ENCODE measurements at regions not wholly inside any gene's neighbourhood (a gene's known extent, or its start where the extent isn't known, plus 50 kb on each side); places are given as distances from the start of the nearest gene placed in this dataset.

- Histone ChIP-seq H3K79me2 (ENCODE audit: control insufficient read depth, insufficient read depth, low read length, poor library complexity) (no peaks in the 10 kb centered on the region), H3K79me1 (ENCODE audit: low read length) (no peaks in the 10 kb centered on the region), H3K4me3 (ENCODE audit: low read depth, low read length) (no peak overlapping the region), H3K9me3 (ENCODE audit: insufficient read depth, low read depth, low read length) (no peaks in the 10 kb centered on the region), H2AFZ (ENCODE audit: insufficient read depth, low read length, poor library complexity) (no peak overlapping the region), H3K4me1 (ENCODE audit: control insufficient read depth in 1 of 2, insufficient read depth in 2 of 2, low read length in 2 of 2) (no peaks in the 10 kb centered on the region), H3K27me3 (ENCODE audit: insufficient read depth, low read length) (no peaks in the 10 kb centered on the region), H3K23ac (ENCODE audit: low read length) (no peak overlapping the region), H3K4ac (ENCODE audit: low read depth, low read length) (no peak overlapping the region), H2BK5ac (ENCODE audit: low read depth, low read length, poor library complexity) (no peak overlapping the region), H2AK5ac (ENCODE audit: low read length) (no peak overlapping the region), H3K18ac (ENCODE audit: low read length) (no peak overlapping the region), H3K9ac (ENCODE audit: low read length) (no peak overlapping the region), H2BK12ac (ENCODE audit: low read length) (no peak overlapping the region), H4K8ac (ENCODE audit: low read depth, low read length) (no peak overlapping the region), H4K91ac (ENCODE audit: low read depth, low read length) (no peak overlapping the region), H3K4me2 (ENCODE audit: low read length) (no peak overlapping the region), H3K27ac (ENCODE audit: low read depth, low read length) (no peak overlapping the region), H3K36me3 (ENCODE audit: control insufficient read depth in 1 of 2, insufficient read depth in 2 of 2, low read length in 2 of 2) (no peaks in the 10 kb centered on the region), H4K12ac (ENCODE audit: low read depth, low read length) (no peak overlapping the region), H3K14ac (ENCODE audit: low read length) (no peak overlapping the region), H2BK120ac (ENCODE audit: insufficient read depth, low read length, poor library complexity) (no peak overlapping the region)
- DNase-seq: no peak
- WGBS (ENCODE audit: extremely low coverage, insufficient coverage, insufficient read length): no CpG with 5 or more reads among the region's 3 CpGs
Observed at GRCh38 chr14:28875934-28876571, 109.5 kb downstream of the FOXG1 start.

- Histone ChIP-seq H3K4me1 (ENCODE audit: control insufficient read depth in 1 of 2, insufficient read depth in 2 of 2, low read length in 2 of 2) (no peaks in the 10 kb centered on the region), H3K4me3 (ENCODE audit: low read depth, low read length) (no peak overlapping the region)
Observed at GRCh38 chr14:28876572-28876945, 110.0 kb downstream of the FOXG1 start.

GRCh38 chr14:28877923-28878322 lies 111.3 kb downstream of the FOXG1 start:
- no peak overlapping the region for H3K9ac ChIP-seq (ENCODE audit: low read length)
- no peaks in the 10 kb centered on the region for H3K79me2 ChIP-seq (ENCODE audit: control insufficient read depth, insufficient read depth, low read length, poor library complexity)
- H3K18ac ChIP-seq (ENCODE audit: low read length): no peak overlapping the region
- H3K4ac ChIP-seq (ENCODE audit: low read depth, low read length): no peak overlapping the region
- H2AFZ ChIP-seq (ENCODE audit: insufficient read depth, low read length, poor library complexity): no peak overlapping the region
- no peak overlapping the region for H2BK120ac ChIP-seq (ENCODE audit: insufficient read depth, low read length, poor library complexity)
- no peak overlapping the region for H4K12ac ChIP-seq (ENCODE audit: low read depth, low read length)
- H2BK12ac ChIP-seq (ENCODE audit: low read length): no peak overlapping the region
- no peak overlapping the region for H3K4me2 ChIP-seq (ENCODE audit: low read length)
- no peaks in the 10 kb centered on the region for H3K4me1 ChIP-seq (ENCODE audit: control insufficient read depth in 1 of 2, insufficient read depth in 2 of 2, low read length in 2 of 2)
- no peak overlapping the region for H2BK5ac ChIP-seq (ENCODE audit: low read depth, low read length, poor library complexity)
- H3K4me3 ChIP-seq (ENCODE audit: low read depth, low read length): no peak overlapping the region
- no peaks in the 10 kb centered on the region for H3K79me1 ChIP-seq (ENCODE audit: low read length)
- H3K14ac ChIP-seq (ENCODE audit: low read length): no peak overlapping the region
- no peak overlapping the region for H4K8ac ChIP-seq (ENCODE audit: low read depth, low read length)
- no peak overlapping the region for H3K27ac ChIP-seq (ENCODE audit: low read depth, low read length)
- no peak overlapping the region for H3K23ac ChIP-seq (ENCODE audit: low read length)
- no peak overlapping the region for H2AK5ac ChIP-seq (ENCODE audit: low read length)
- no peaks in the 10 kb centered on the region for H3K36me3 ChIP-seq (ENCODE audit: control insufficient read depth in 1 of 2, insufficient read depth in 2 of 2, low read length in 2 of 2)
- H3K9me3 ChIP-seq (ENCODE audit: insufficient read depth, low read depth, low read length): no peaks in the 10 kb centered on the region
- H4K91ac ChIP-seq (ENCODE audit: low read depth, low read length): no peak overlapping the region
- H3K27me3 ChIP-seq (ENCODE audit: insufficient read depth, low read length): no peaks in the 10 kb centered on the region
- no peak for DNase-seq

More at GRCh38 chr14:28876572-28876945, 110.0 kb downstream of the FOXG1 start:
- no peak overlapping the region for H4K91ac ChIP-seq (ENCODE audit: low read depth, low read length)
- H2AK5ac ChIP-seq (ENCODE audit: low read length): no peak overlapping the region
- H3K36me3 ChIP-seq (ENCODE audit: control insufficient read depth in 1 of 2, insufficient read depth in 2 of 2, low read length in 2 of 2): no peaks in the 10 kb centered on the region
- no peak overlapping the region for H2BK12ac ChIP-seq (ENCODE audit: low read length)
- H3K79me2 ChIP-seq (ENCODE audit: control insufficient read depth, insufficient read depth, low read length, poor library complexity): no peaks in the 10 kb centered on the region
- no peak overlapping the region for H3K4ac ChIP-seq (ENCODE audit: low read depth, low read length)
- H4K8ac ChIP-seq (ENCODE audit: low read depth, low read length): no peak overlapping the region
- H3K79me1 ChIP-seq (ENCODE audit: low read length): no peaks in the 10 kb centered on the region
- WGBS (ENCODE audit: extremely low coverage, insufficient coverage, insufficient read length): no CpG with 5 or more reads among the region's 4 CpGs
- no peak overlapping the region for H2AFZ ChIP-seq (ENCODE audit: insufficient read depth, low read length, poor library complexity)
- H2BK120ac ChIP-seq (ENCODE audit: insufficient read depth, low read length, poor library complexity): no peak overlapping the region
- no peak overlapping the region for H3K9ac ChIP-seq (ENCODE audit: low read length)
- no peak overlapping the region for H2BK5ac ChIP-seq (ENCODE audit: low read depth, low read length, poor library complexity)
- no peak for DNase-seq
- H3K27ac ChIP-seq (ENCODE audit: low read depth, low read length): no peak overlapping the region
- H3K4me2 ChIP-seq (ENCODE audit: low read length): no peak overlapping the region
- H3K18ac ChIP-seq (ENCODE audit: low read length): no peak overlapping the region
- no peak overlapping the region for H3K14ac ChIP-seq (ENCODE audit: low read length)
- no peaks in the 10 kb centered on the region for H3K9me3 ChIP-seq (ENCODE audit: insufficient read depth, low read depth, low read length)
- H4K12ac ChIP-seq (ENCODE audit: low read depth, low read length): no peak overlapping the region
- no peaks in the 10 kb centered on the region for H3K27me3 ChIP-seq (ENCODE audit: insufficient read depth, low read length)
- no peak overlapping the region for H3K23ac ChIP-seq (ENCODE audit: low read length)

- Histone ChIP-seq H4K8ac (ENCODE audit: low read depth, low read length) (no peak overlapping the region), H3K4me3 (ENCODE audit: low read depth, low read length) (no peak overlapping the region), H3K27me3 (ENCODE audit: insufficient read depth, low read length) (no peaks in the 10 kb centered on the region), H4K12ac (ENCODE audit: low read depth, low read length) (no peak overlapping the region), H4K91ac (ENCODE audit: low read depth, low read length) (no peak overlapping the region), H3K4me2 (ENCODE audit: low read length) (no peak overlapping the region), H3K36me3 (ENCODE audit: control insufficient read depth in 1 of 2, insufficient read depth in 2 of 2, low read length in 2 of 2) (no peaks in the 10 kb centered on the region), H3K27ac (ENCODE audit: low read depth, low read length) (no peak overlapping the region), H2AK5ac (ENCODE audit: low read length) (no peak overlapping the region), H3K4me1 (ENCODE audit: control insufficient read depth in 1 of 2, insufficient read depth in 2 of 2, low read length in 2 of 2) (no peaks in the 10 kb centered on the region), H3K14ac (ENCODE audit: low read length) (no peak overlapping the region), H3K79me1 (ENCODE audit: low read length) (no peaks in the 10 kb centered on the region), H3K9ac (ENCODE audit: low read length) (no peak overlapping the region), H3K23ac (ENCODE audit: low read length) (no peak overlapping the region), H3K9me3 (ENCODE audit: insufficient read depth, low read depth, low read length) (no peaks in the 10 kb centered on the region), H2AFZ (ENCODE audit: insufficient read depth, low read length, poor library complexity) (no peak overlapping the region), H2BK5ac (ENCODE audit: low read depth, low read length, poor library complexity) (no peak overlapping the region), H2BK120ac (ENCODE audit: insufficient read depth, low read length, poor library complexity) (no peak overlapping the region), H3K18ac (ENCODE audit: low read length) (no peak overlapping the region), H3K79me2 (ENCODE audit: control insufficient read depth, insufficient read depth, low read length, poor library complexity) (no peaks in the 10 kb centered on the region), H3K4ac (ENCODE audit: low read depth, low read length) (no peak overlapping the region), H2BK12ac (ENCODE audit: low read length) (no peak overlapping the region)
- WGBS (ENCODE audit: extremely low coverage, insufficient coverage, insufficient read length): no CpG with 5 or more reads among the region's 5 CpGs
- DNase-seq: no peak
Observed at GRCh38 chr14:28879573-28879996, 113.0 kb downstream of the FOXG1 start.
